Thyroid gland (tissue), 4 donors: ENCODE measurements at regions not wholly inside any gene's neighbourhood (a gene's known extent, or its start where the extent isn't known, plus 50 kb on each side); places are given as distances from the start of the nearest gene placed in this dataset.
A peak's percentile ranks its signal among the peaks of the same experiment; 100 is the strongest.

Experiments
- DNase-seq, 2 donors: peaks; one replicate each; pipeline ENCODE4 v3.0.0-alpha.2; 2019
- H3K27ac ChIP-seq, 3 donors: fragments of 200-600 bp; sonication (generic); 1 replicate in 2 of 3; 2 replicates in 1 of 3; pipeline ENCODE4 v1.5.1; 2016 to 2019; ENCODE audit warnings: mild to moderate bottlenecking in 1 of 3, moderate library complexity in 1 of 3
- H3K27me3 ChIP-seq: fragments of 200-600 bp; sonication (generic); one replicate; pipeline ENCODE4 v1.5.1; 2019
- H3K36me3 ChIP-seq, 2 donors: fragments of 200-600 bp; sonication (generic); one replicate each; pipeline ENCODE4 v1.5.1; 2016 to 2019
- H3K4me1 ChIP-seq, 2 donors: fragments of 200-600 bp; sonication (generic); one replicate each; pipeline ENCODE4 v1.5.1; 2017 to 2019
- H3K4me3 ChIP-seq, 3 donors: fragments of 200-600 bp; sonication (generic); replicated peaks in 1 of 3; 1 replicate in 2 of 3; 2 replicates in 1 of 3; pipeline ENCODE4 v1.5.1; 2016; ENCODE audit warnings: mild to moderate bottlenecking in 1 of 3
- H3K9me3 ChIP-seq: fragments of 200-600 bp; sonication (generic); one replicate; pipeline ENCODE4 v1.5.1; 2017
- POLR2A ChIP-seq, 2 donors: fragments of 450-650 bp; IDR thresholded peaks; one replicate each; pipeline ENCODE4 v1.6.1; 2017; ENCODE audit warnings: antibody characterized with exemption in 2 of 2, mild to moderate bottlenecking in 2 of 2, moderate library complexity in 1 of 2
- WGBS, 2 donors: methylation state at CpG; one replicate each; pipeline ENCODE4 v1.1.5; 2017; 5-methylcytosine and 5-hydroxymethylcytosine counted together
- intact Hi-C: fragments of 100-400 bp; cut with DNase I; formaldehyde crosslinking; loops from one replicate; pipeline ENCODE4 v1.15.1; 2023
- TF ChIP-seq, protein P1 (sequence below), 6 experiments: fragments of 200-600 bp in 3 of 6; fragments of 450-650 bp in 3 of 6; sonication (generic) in 3 of 6; IDR thresholded peaks; one replicate each; pipeline ENCODE4 v1.5.1; 2016 to 2019; ENCODE audit warnings: antibody characterized with exemption in 6 of 6, mild to moderate bottlenecking in 2 of 6, inconsistent platforms in 1 of 6, moderate library complexity in 1 of 6

DNA sequence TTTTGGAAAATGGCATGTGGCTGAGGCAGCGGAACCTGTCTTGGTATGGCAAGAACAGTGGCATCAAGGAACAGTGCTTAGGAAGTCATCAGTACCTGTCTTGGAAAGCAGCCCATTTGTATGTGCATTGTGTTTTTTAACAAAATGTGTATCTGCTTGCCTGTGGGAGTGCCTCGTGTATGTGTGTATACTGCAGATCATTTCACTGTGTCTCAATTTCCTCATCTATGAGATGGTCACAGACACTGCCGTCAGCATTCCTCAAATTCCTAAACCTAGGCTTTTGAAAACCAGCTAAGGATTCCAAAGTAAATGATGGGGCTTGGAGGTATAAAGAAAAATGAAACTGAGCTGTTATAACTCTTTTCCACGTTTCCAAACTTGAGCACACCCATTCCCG lies 441.3 kb downstream of the RND3 start:
- Histone ChIP-seq H3K4me3 (no peak overlapping the region), H3K27me3 (no peaks in the 10 kb centered on the region), H3K36me3 (no peaks in the 10 kb centered on the region), H3K9me3 (no peaks in the 10 kb centered on the region), H3K4me1 (no peaks in the 10 kb centered on the region), H3K27ac (no peak overlapping the region)
- no peak for DNase-seq
- WGBS, 2 donors = 78 to 87% methylated on average over 5 of the region's 5 CpGs
- TF ChIP-seq POLR2A (IDR thresholded peaks at IDR 0.05) = no peak
- TF ChIP-seq, protein P1, sequence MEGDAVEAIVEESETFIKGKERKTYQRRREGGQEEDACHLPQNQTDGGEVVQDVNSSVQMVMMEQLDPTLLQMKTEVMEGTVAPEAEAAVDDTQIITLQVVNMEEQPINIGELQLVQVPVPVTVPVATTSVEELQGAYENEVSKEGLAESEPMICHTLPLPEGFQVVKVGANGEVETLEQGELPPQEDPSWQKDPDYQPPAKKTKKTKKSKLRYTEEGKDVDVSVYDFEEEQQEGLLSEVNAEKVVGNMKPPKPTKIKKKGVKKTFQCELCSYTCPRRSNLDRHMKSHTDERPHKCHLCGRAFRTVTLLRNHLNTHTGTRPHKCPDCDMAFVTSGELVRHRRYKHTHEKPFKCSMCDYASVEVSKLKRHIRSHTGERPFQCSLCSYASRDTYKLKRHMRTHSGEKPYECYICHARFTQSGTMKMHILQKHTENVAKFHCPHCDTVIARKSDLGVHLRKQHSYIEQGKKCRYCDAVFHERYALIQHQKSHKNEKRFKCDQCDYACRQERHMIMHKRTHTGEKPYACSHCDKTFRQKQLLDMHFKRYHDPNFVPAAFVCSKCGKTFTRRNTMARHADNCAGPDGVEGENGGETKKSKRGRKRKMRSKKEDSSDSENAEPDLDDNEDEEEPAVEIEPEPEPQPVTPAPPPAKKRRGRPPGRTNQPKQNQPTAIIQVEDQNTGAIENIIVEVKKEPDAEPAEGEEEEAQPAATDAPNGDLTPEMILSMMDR (IDR thresholded peaks at IDR 0.05) = no peak
- intact Hi-C loops = no loop called here

DNA sequence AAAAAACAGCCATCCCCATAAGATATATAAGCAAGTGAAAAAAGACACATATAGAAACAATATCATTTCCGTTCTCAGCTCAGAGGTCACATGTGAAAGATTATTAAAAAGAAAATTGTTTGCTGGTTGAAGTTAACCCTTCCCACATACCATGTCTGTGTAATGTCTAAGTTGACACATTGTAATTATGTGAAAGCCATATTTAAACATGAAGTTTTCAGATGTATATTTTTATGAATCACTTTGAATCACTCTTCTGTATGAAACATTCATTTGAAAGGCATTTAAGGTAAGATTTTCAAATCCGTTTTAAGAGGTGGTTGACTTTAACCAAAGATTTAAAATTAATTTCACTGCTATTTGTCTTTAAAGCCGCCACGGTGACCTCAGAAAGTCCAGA lies 441.9 kb downstream of the RND3 start:
- no peaks in the 10 kb centered on the region for H3K27me3 ChIP-seq
- 93 to 95% methylated on average over 4 of the region's 4 CpGs for WGBS, 2 donors
- TF ChIP-seq POLR2A (IDR thresholded peaks at IDR 0.05) = no peak
- TF ChIP-seq, protein P1 (IDR thresholded peaks at IDR 0.05) = no peak
- no peak overlapping the region for H3K4me3 ChIP-seq
- H3K36me3 ChIP-seq = no peaks in the 10 kb centered on the region
- H3K9me3 ChIP-seq = no peaks in the 10 kb centered on the region
- no peaks in the 10 kb centered on the region for H3K4me1 ChIP-seq
- no peak overlapping the region for H3K27ac ChIP-seq
- intact Hi-C loops = no loop called here
- no peak for DNase-seq

DNA sequence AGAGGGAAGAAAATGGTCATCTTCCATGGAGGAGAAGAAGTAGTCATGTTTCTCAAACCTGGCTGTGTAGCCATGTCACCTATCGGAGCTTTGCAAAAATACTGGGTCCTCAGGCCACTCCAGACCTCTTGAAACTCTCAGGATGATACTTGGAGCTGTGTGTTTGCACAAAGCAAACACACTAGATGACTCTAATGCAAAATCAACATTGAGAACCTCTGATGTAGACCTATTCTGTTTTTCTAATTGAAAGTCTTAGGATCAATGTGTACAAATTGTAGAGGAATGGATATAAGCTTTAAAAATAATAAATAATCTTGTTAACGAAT lies 444.3 kb downstream of the RND3 start:
- 32 to 46% methylated on average over 2 of the region's 2 CpGs for WGBS, 2 donors
- DNase-seq = peak; percentile 51 to 54

DNA sequence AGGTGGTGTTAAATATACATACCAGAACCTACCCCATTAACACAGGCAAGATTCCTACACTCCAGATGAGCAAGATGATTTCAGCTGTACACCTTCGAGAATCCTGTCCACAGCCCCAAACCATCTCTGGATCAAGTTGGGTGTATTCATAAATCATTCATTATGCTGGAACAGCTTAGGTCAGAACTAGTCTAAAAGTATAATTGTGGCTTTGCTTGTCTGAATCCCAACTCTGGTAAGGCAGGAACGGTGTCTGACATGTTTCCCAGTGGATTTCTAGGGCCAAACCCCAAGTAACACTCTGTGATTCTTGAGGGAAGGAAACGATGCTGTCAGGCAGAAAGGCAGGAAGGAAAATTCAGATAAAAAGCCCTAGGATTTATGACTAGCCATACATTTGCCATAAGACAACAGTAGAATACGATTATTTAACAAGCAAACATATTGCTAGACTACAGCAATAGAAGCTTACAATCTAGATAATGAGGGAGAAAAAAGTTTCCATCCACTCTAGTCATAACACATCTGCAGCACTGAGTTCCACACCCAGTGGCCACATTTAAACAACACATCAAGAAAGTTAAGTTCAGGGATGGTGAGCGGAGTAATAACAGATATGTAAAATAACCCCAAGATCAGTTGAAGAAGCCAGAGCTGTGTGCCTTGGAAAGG lies 444.8 kb downstream of the RND3 start:
- Histone ChIP-seq H3K4me3 (no peak overlapping the region), H3K27ac (no peak overlapping the region), H3K36me3 (no peaks in the 10 kb centered on the region), H3K9me3 (no peaks in the 10 kb centered on the region), H3K4me1 (no peaks in the 10 kb centered on the region), H3K27me3 (no peaks in the 10 kb centered on the region)
- intact Hi-C loops = no loop called here
- no peak for DNase-seq
- TF ChIP-seq, protein P1 (IDR thresholded peaks at IDR 0.05) = no peak
- no peak for TF ChIP-seq POLR2A (IDR thresholded peaks at IDR 0.05)
- 76 to 77% methylated on average over 5 of the region's 5 CpGs for WGBS, 2 donors

More for the DNA sequence above, 444.3 kb downstream of the RND3 start:
- Histone ChIP-seq H3K9me3 (no peaks in the 10 kb centered on the region), H3K4me3 (no peak overlapping the region), H3K4me1 (no peaks in the 10 kb centered on the region), H3K27me3 (no peaks in the 10 kb centered on the region), H3K27ac (no peak overlapping the region), H3K36me3 (no peaks in the 10 kb centered on the region)
- intact Hi-C loops = no loop called here
- TF ChIP-seq, protein P1 (IDR thresholded peaks at IDR 0.05) = peak in 1 of 6 experiments; percentile 8
- TF ChIP-seq POLR2A (IDR thresholded peaks at IDR 0.05) = no peak

DNA sequence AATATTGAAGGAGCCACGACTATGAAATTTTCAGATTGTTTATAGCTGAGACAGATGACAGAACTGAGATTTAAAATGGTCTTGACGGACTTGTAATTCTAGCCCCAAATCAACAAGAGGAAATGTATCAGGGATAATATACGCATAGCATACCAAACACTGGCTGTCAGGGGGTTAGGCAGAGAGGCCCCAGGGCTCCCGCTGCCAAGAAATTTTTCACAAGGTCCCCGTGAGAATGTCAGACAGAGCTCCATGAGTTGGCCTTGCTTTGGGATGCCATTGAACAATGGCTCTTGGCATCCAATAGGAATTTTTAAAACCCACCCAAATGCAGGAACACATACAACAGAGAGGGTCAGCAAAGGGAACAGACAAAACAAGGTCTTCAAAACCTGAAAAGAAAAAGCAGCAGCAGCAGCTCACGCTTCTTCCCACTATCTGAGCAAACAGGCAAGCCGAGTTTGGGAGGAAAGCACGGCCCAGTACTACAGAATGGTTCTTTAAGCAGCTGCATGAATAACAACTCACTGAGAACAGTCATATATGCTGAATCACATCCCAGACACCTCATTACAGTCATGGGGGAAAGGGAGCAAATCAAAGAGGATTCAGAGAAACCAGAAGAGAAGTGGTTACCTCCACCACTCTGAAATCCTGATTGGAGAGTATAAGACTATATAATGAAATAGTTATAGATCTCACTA lies 445.6 kb downstream of the RND3 start:
- intact Hi-C loops = no loop called here
- Histone ChIP-seq H3K27ac (no peak overlapping the region), H3K4me1 (no peaks in the 10 kb centered on the region), H3K27me3 (no peaks in the 10 kb centered on the region), H3K36me3 (no peaks in the 10 kb centered on the region), H3K9me3 (no peaks in the 10 kb centered on the region), H3K4me3 (no peak overlapping the region)
- no peak for TF ChIP-seq POLR2A (IDR thresholded peaks at IDR 0.05)
- TF ChIP-seq, protein P1 (IDR thresholded peaks at IDR 0.05) = no peak
- 85 to 88% methylated on average over 8 of the region's 8 CpGs for WGBS, 2 donors
- no peak for DNase-seq
